Dermis blood vessel endothelial cell (primary cell): ENCODE measurements at regions not wholly inside any gene's neighbourhood (a gene's known extent, or its start where the extent isn't known, plus 50 kb on each side); places are given as distances from the start of the nearest gene placed in this dataset.
"Not testable (repeated sequence)": the region's sequence is repeated elsewhere in the genome, so short reads cannot be mapped to it uniquely, and the experiment has no call there.

Source experiments
- DNase-seq: peaks from one replicate; pipeline ENCODE4 v3.0.0; 2010

DNA sequence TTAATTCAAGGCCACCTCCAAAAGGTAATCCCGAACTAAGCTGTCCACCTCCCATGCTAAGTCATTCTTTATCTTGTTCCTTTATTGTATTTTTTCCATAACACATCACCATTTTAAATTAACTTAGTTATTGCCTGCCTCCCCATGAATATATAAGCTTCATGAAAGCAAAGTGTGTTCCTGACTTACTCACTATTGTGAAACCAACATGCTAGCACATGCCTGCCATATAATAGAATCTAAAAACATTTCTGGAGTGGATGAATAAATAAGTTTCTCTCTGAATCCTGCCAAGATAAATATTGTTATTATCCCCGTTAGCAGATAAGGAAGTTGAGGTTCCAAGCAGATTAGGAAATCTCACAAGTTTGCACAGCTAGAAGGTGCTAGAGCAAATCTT, 98.7 kb upstream of the RRN3 start:
- not testable (repeated sequence) for DNase-seq

- DNase-seq: not testable (repeated sequence)
Measured at GRCh38 chr16:15192197-15192596, 98.1 kb upstream of the RRN3 start.

DNA sequence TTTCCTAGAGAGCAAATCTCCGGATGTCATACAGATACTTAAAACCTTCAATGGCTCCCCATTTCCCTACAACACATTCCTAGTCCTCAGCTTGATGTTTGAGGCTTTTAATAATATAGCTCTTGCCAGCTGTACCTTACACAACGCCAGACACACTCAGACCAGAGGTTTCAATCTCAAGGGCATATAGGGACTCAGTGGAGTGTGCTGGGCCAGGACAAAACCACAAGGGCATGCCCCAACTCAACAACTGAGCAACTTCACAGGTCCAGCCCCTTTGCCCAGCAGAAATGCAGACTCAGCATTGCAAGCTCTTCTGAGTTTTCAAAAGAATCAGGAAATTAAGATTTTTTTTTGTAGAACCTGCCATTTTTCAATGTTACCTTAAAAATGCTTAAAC, 95.4 kb upstream of the RRN3 start:
- not testable (repeated sequence) for DNase-seq
